ENCODE measurements at regions not wholly inside any gene's neighbourhood (a gene's known extent, or its start where the extent isn't known, plus 50 kb on each side); places are given as distances from the start of the nearest gene placed in this dataset.

- TF ChIP-seq CTCF (IDR thresholded peaks at IDR 0.05; ENCODE audit: low read depth, low read length) (no peak), EZH2phosphoT487 (IDR thresholded peaks at IDR 0.05; ENCODE audit: low read depth) (no peak)
Measured at GRCh38 chr10:62692085-62692484, 112.4 kb upstream of the ADO start.
